Epithelial cell of esophagus (primary cell): ENCODE measurements at regions not wholly inside any gene's neighbourhood (a gene's known extent, or its start where the extent isn't known, plus 50 kb on each side); places are given as distances from the start of the nearest gene placed in this dataset.

Experiments
- DNase-seq: peaks from one replicate; pipeline ENCODE4 v3.0.0; 2010; ENCODE audit warnings: low read depth
- H3K4me3 ChIP-seq: 2 replicates; pipeline ENCODE4 v1.5.1; 2011; ENCODE audit warnings: mild to moderate bottlenecking, low read length, control low read depth
- TF ChIP-seq, protein P1 (sequence below): IDR thresholded peaks from 2 replicates; pipeline ENCODE4 v1.5.1; 2011; ENCODE audit warnings: low read depth, mild to moderate bottlenecking, low read length, control low read depth, inconsistent platforms; ENCODE audit not compliant: insufficient read depth; ENCODE audit errors: missing control alignments

DNA sequence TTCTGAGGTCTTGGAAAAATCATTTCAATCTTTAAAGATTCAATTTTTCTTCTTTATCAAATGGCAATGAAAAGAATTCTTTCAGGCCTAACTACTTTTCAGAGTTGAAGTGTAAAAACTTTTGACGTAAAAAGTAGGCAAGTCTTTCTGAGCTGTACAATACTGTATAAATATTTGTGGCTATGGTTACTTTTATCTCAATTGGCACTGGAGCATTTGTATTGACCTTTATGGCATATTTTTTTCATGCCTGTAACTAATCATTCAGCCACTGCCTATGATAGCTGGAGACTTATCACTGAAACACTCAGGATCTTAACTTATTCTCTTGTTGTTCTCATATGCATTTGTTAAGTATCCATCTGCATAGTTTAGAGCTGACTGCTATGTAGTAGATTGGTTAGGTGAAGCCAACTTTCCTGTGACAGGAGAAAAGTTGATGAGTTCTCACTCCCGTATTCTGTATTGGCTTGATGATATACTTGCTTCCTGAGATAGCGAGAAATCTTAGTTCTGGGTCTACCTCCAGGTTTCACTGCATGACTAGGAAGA lies 290.4 kb upstream of the TBL1XR1 start:
- no peak for DNase-seq

DNA sequence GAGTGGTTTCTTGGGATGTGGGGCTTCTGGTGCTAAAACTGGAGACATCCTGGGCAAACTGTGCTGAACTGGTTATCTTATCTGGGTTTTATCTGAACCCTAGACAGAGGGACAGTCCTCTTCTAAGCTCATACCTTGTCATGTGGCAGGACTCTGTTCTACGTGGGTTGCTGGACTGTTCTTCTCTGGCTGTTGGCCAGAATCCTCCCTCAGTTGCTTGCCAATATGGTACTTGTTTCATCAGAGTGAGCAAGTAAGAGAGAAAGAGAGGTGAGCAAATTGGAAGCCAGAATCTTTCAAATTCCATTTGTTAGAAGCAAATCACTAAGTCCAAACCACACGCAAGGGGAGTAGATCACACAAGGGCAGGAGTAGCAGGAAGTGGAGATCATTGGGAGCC lies 291.5 kb upstream of the TBL1XR1 start:
- H3K4me3 ChIP-seq, result no peak overlapping the region
- TF ChIP-seq, protein P1, sequence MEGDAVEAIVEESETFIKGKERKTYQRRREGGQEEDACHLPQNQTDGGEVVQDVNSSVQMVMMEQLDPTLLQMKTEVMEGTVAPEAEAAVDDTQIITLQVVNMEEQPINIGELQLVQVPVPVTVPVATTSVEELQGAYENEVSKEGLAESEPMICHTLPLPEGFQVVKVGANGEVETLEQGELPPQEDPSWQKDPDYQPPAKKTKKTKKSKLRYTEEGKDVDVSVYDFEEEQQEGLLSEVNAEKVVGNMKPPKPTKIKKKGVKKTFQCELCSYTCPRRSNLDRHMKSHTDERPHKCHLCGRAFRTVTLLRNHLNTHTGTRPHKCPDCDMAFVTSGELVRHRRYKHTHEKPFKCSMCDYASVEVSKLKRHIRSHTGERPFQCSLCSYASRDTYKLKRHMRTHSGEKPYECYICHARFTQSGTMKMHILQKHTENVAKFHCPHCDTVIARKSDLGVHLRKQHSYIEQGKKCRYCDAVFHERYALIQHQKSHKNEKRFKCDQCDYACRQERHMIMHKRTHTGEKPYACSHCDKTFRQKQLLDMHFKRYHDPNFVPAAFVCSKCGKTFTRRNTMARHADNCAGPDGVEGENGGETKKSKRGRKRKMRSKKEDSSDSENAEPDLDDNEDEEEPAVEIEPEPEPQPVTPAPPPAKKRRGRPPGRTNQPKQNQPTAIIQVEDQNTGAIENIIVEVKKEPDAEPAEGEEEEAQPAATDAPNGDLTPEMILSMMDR, result no peak

More for the DNA sequence above, 290.4 kb upstream of the TBL1XR1 start:
- TF ChIP-seq, protein P1, result no peak
- H3K4me3 ChIP-seq, result no peak overlapping the region

DNA sequence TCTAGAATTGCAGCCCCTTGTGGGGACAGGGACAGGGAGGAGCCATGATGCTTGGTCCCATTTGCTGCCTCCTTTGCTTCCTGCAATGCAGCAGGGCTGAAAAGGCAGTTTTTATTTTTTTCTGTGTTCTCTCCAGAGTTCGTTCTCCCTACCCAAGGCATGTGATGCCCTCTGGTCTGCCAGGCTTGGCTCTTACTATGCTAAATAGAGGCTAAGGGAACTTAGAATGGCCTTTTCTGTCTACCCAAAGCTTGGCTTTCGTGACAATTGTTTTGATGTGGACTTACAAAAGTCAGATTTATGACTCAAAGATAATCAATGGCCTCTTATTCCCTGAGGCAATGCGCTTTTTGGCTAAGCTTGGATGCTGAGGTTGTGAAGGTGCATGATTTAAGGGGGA lies 293.3 kb upstream of the TBL1XR1 start:
- no peak for DNase-seq
- no peak overlapping the region for H3K4me3 ChIP-seq
- TF ChIP-seq, protein P1, result no peak

More for the DNA sequence above, 291.5 kb upstream of the TBL1XR1 start:
- DNase-seq, result no peak

DNA sequence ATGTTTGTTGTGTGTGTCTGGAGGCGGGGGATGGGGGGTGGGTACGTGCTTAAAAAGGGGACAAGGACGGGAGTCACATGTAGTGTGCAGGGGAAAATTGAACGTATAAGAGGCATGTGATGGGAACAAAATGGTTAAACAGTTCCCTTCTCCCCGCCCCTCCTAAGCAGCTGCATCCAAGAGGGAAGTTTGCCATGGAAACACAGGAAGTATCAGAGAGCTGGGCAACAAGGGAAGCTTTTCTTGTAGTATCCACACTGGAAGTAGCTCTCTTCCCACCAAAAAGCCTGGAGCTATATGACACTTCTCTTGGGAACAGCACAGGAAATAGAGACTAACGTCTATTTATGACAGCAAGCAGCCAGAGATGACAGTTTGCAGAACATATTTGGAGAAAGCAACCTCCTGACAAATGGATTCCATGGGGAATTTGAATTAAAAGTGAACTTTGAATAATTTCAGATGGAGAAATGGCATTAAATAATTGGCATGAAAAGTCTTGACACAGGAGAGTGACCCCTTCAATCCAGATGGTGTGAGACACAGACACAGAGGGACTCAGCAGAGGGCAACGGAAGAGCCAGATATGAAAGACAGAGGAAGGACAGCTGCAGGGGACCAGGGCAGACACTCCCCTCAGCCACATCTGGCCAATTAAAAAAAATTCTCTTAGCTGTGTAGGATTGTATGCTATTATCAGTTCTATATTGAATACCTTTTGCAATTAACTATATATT lies 294.2 kb upstream of the TBL1XR1 start:
- no peak overlapping the region for H3K4me3 ChIP-seq
- DNase-seq, result peak; percentile 37
- TF ChIP-seq, protein P1, result no peak

DNA sequence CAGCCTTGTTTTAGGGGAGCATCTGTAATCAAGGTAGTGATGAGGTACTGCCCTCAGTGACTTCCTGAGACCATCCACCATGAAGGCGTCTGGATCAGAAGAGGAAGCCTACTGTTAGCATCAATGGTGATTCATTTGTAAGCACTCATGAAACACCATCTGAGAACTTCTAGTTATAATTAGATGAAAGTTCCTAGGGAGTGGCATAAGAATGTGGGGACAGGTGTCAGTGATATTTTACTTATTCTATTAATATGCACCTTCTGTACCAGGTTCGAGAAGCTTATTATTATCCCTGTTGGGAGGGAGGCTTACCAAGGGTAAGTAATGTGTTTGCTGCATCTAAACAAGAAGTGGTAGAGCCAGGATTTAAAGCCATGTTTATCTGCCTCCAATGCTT lies 295.8 kb upstream of the TBL1XR1 start:
- no peak for DNase-seq
- H3K4me3 ChIP-seq, result no peak overlapping the region
- TF ChIP-seq, protein P1, result no peak

GRCh38 chr3:177494216-177494615 lies 296.9 kb upstream of the TBL1XR1 start:
- DNase-seq, result no peak
- H3K4me3 ChIP-seq, result no peak overlapping the region
- TF ChIP-seq, protein P1, result no peak

GRCh38 chr3:177495566-177495965 lies 298.3 kb upstream of the TBL1XR1 start:
- TF ChIP-seq, protein P1, result no peak

More at GRCh38 chr3:177495566-177495965, 298.3 kb upstream of the TBL1XR1 start:
- DNase-seq, result no peak
- H3K4me3 ChIP-seq, result no peak overlapping the region
